ENCODE measurements at regions not wholly inside any gene's neighbourhood (a gene's known extent, or its start where the extent isn't known, plus 50 kb on each side); places are given as distances from the start of the nearest gene placed in this dataset.
A peak's percentile ranks its signal among the peaks of the same experiment; 100 is the strongest.

- peak; percentile 68 for DNase-seq (ENCODE audit: low read depth, low spot score)
- H3K4me3 ChIP-seq (ENCODE audit: low read depth, low read length): peak overlapping the region; percentile 11; the same call in 1 of the 2 replicates
- H3K27ac ChIP-seq (ENCODE audit: low read depth, low read length): peak overlapping the region; percentile 89
- H3K9me3 ChIP-seq (ENCODE audit: control insufficient read depth, insufficient read depth, low read length): no peaks in the 10 kb centered on the region
- TF ChIP-seq CTCF (IDR thresholded peaks at IDR 0.05; ENCODE audit: low read depth, low read length): no peak
- ChIA-PET POLR2A (interaction anchor here (0.5 to 2.3 kb wide), 7 partner anchors 13 to 515 kb away, joined by 3 to 11 read pairs (median 3); no protein-coding TSS in a partner anchor), CTCF (interaction anchor here (0.5 to 1.4 kb wide), 8 partner anchors 56 to 471 kb away, joined by 3 to 7 read pairs (median 4); no protein-coding TSS in a partner anchor)
- H3K27me3 ChIP-seq (ENCODE audit: control insufficient read depth, insufficient read depth, low read length): no peaks in the 10 kb centered on the region
Observed at GRCh38 chr4:53763813-53764597, 172.7 kb upstream of the LNX1 start.

GRCh38 chr4:53755656-53756055 is 164.4 kb upstream of the LNX1 start:
- no peak for TF ChIP-seq CTCF (IDR thresholded peaks at IDR 0.05; ENCODE audit: low read depth, low read length)
- no peak overlapping the region for H3K27ac ChIP-seq (ENCODE audit: low read depth, low read length)
- no peak overlapping the region for H3K4me3 ChIP-seq (ENCODE audit: low read depth, low read length)
- H3K9me3 ChIP-seq (ENCODE audit: control insufficient read depth, insufficient read depth, low read length): no peaks in the 10 kb centered on the region
- DNase-seq (ENCODE audit: low read depth, low spot score): no peak
- ChIA-PET POLR2A (no interaction called here), CTCF (interaction anchor here (1.5 kb wide), 1 partner anchor 49 kb away, joined by 3 read pairs; no protein-coding TSS in a partner anchor)
- H3K27me3 ChIP-seq (ENCODE audit: control insufficient read depth, insufficient read depth, low read length): no peaks in the 10 kb centered on the region

GRCh38 chr4:53752124-53752523 is 160.8 kb upstream of the LNX1 start:
- Histone ChIP-seq H3K27ac (ENCODE audit: low read depth, low read length) (no peak overlapping the region), H3K4me3 (ENCODE audit: low read depth, low read length) (no peak overlapping the region), H3K9me3 (ENCODE audit: control insufficient read depth, insufficient read depth, low read length) (no peaks in the 10 kb centered on the region), H3K27me3 (ENCODE audit: control insufficient read depth, insufficient read depth, low read length) (no peaks in the 10 kb centered on the region)
- ChIA-PET CTCF (no interaction called here), POLR2A (no interaction called here)
- no peak for TF ChIP-seq CTCF (IDR thresholded peaks at IDR 0.05; ENCODE audit: low read depth, low read length)
- no peak for DNase-seq (ENCODE audit: low read depth, low spot score)

- TF ChIP-seq CTCF (IDR thresholded peaks at IDR 0.05; ENCODE audit: low read depth, low read length): no peak
- H3K27ac ChIP-seq (ENCODE audit: low read depth, low read length): no peak overlapping the region
- no peak overlapping the region for H3K4me3 ChIP-seq (ENCODE audit: low read depth, low read length)
- H3K9me3 ChIP-seq (ENCODE audit: control insufficient read depth, insufficient read depth, low read length): no peaks in the 10 kb centered on the region
- POLR2A ChIA-PET: interaction anchor here (0.7 kb wide), 1 partner anchor 34 kb away, joined by 3 read pairs; no protein-coding TSS in a partner anchor
- CTCF ChIA-PET: interaction anchor here (1.2 kb wide), 1 partner anchor 14 kb away, joined by 3 read pairs; no protein-coding TSS in a partner anchor
- no peaks in the 10 kb centered on the region for H3K27me3 ChIP-seq (ENCODE audit: control insufficient read depth, insufficient read depth, low read length)
- DNase-seq (ENCODE audit: low read depth, low spot score): no peak
Observed at GRCh38 chr4:53748328-53748772, 157.1 kb upstream of the LNX1 start.

- DNase-seq (ENCODE audit: low read depth, low spot score): no peak
- no peak for TF ChIP-seq CTCF (IDR thresholded peaks at IDR 0.05; ENCODE audit: low read depth, low read length)
- H3K27ac ChIP-seq (ENCODE audit: low read depth, low read length): no peak overlapping the region
- H3K27me3 ChIP-seq (ENCODE audit: control insufficient read depth, insufficient read depth, low read length): no peaks in the 10 kb centered on the region
- no peak overlapping the region for H3K4me3 ChIP-seq (ENCODE audit: low read depth, low read length)
- POLR2A ChIA-PET: no interaction called here
- no peaks in the 10 kb centered on the region for H3K9me3 ChIP-seq (ENCODE audit: control insufficient read depth, insufficient read depth, low read length)
- CTCF ChIA-PET: no interaction called here
Observed at GRCh38 chr4:53747401-53747800, 156.1 kb upstream of the LNX1 start.
